ENCODE measurements at regions not wholly inside any gene's neighbourhood (a gene's known extent, or its start where the extent isn't known, plus 50 kb on each side); places are given as distances from the start of the nearest gene placed in this dataset.
A peak's percentile ranks its signal among the peaks of the same experiment; 100 is the strongest.

DNA sequence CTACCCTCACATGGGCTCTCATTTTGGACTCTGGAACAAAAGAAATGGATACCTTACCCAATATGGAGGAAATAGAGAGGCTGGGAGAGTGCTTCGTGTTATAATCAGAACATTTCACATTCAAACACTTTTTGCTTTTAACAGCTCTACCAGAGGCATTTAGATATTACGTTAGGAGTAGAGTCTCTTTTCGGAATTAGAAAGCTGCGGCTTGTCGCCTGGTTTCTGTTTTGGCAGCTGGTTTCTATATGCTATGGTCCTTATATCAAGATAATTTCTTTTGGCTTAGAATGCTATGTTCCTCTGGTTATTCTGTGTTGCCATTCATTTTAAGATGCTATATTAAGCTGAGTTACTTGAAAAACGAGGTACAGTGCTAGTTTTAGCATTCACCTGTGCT lies 392.8 kb upstream of the GALNT5 start:
- no peak overlapping the region for H2BK15ac ChIP-seq (ENCODE audit: low read depth, poor library complexity, severe bottlenecking)
- H4K91ac ChIP-seq (ENCODE audit: low read length) = no peak overlapping the region
- H2AK5ac ChIP-seq (ENCODE audit: low read length, severe bottlenecking) = no peak overlapping the region
- H3K18ac ChIP-seq (ENCODE audit: low read depth in 1 of 2, low read length in 2 of 2) = no peak overlapping the region
- no peak overlapping the region for H3K4ac ChIP-seq (ENCODE audit: low read depth in 1 of 2, low read length in 2 of 2)
- H3K23ac ChIP-seq (ENCODE audit: low read length in 2 of 2) = no peak overlapping the region
- no peaks in the 10 kb centered on the region for H3K4me1 ChIP-seq (ENCODE audit: control insufficient read depth, insufficient read depth, low read depth, low read length)
- H3K9me3 ChIP-seq (ENCODE audit: control insufficient read depth, low read length) = no peaks in the 10 kb centered on the region
- no peak for DNase-seq
- H3K9ac ChIP-seq (ENCODE audit: low read length) = no peak overlapping the region
- no peaks in the 10 kb centered on the region for H3K79me1 ChIP-seq (replicated peaks; ENCODE audit: low read length, poor library complexity, severe bottlenecking)
- no peak overlapping the region for H2BK120ac ChIP-seq (ENCODE audit: low read depth, low read length)
- WGBS = 98% methylated on average over 4 of the region's 6 CpGs
- no peaks in the 10 kb centered on the region for H3K27me3 ChIP-seq (ENCODE audit: control insufficient read depth in 1 of 2, insufficient read depth in 1 of 2, low read length in 2 of 2)
- no peaks in the 10 kb centered on the region for H3K36me3 ChIP-seq (ENCODE audit: control insufficient read depth in 1 of 2, insufficient read depth in 2 of 2, low read depth in 1 of 2, low read length in 2 of 2)
- H3K14ac ChIP-seq (ENCODE audit: low read length in 2 of 2) = no peak overlapping the region
- H2AFZ ChIP-seq (ENCODE audit: low read depth, low read length) = no peak overlapping the region
- no peak overlapping the region for H4K8ac ChIP-seq (ENCODE audit: low read length)
- H3K27ac ChIP-seq (ENCODE audit: low read length, poor library complexity, severe bottlenecking) = no peak overlapping the region
- H2BK5ac ChIP-seq (ENCODE audit: low read depth, low read length, poor library complexity, severe bottlenecking) = no peak overlapping the region
- no peak overlapping the region for H3K4me2 ChIP-seq (ENCODE audit: low read length, poor library complexity, severe bottlenecking)
- no peak overlapping the region for H3K4me3 ChIP-seq (ENCODE audit: insufficient read depth in 1 of 2, low read depth in 1 of 2, low read length in 2 of 2)
- no peak overlapping the region for H2BK12ac ChIP-seq (ENCODE audit: low read length in 2 of 2)

DNA sequence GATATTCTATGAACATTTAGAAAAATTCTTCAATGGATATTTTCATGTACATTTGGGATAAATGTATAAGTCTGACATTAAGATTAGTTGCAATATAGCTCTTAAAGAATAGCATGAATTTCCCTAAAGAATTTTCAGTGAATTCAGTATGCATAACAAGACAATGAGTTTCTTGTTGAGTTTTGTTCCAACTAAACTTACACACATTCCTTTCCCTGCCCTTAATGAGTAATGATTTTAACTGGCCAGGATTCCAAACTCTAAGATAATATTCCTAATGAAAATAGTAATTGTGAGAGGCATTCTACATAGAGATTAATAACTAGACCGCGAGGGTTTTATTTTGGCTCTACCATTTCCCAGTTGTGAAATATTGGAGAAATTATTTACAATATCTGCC lies 390.3 kb upstream of the GALNT5 start:
- Histone ChIP-seq H3K36me3 (ENCODE audit: control insufficient read depth in 1 of 2, insufficient read depth in 2 of 2, low read depth in 1 of 2, low read length in 2 of 2) (no peaks in the 10 kb centered on the region), H2BK15ac (ENCODE audit: low read depth, poor library complexity, severe bottlenecking) (no peak overlapping the region), H3K9ac (ENCODE audit: low read length) (no peak overlapping the region), H3K18ac (ENCODE audit: low read depth in 1 of 2, low read length in 2 of 2) (no peak overlapping the region), H2BK5ac (ENCODE audit: low read depth, low read length, poor library complexity, severe bottlenecking) (no peak overlapping the region), H3K27me3 (ENCODE audit: control insufficient read depth in 1 of 2, insufficient read depth in 1 of 2, low read length in 2 of 2) (no peaks in the 10 kb centered on the region), H2AK5ac (ENCODE audit: low read length, severe bottlenecking) (no peak overlapping the region), H4K8ac (ENCODE audit: low read length) (no peak overlapping the region), H3K23ac (ENCODE audit: low read length in 2 of 2) (no peak overlapping the region), H2BK120ac (ENCODE audit: low read depth, low read length) (no peak overlapping the region), H3K4me1 (ENCODE audit: control insufficient read depth, insufficient read depth, low read depth, low read length) (no peaks in the 10 kb centered on the region), H3K4me2 (ENCODE audit: low read length, poor library complexity, severe bottlenecking) (no peak overlapping the region), H3K79me1 (replicated peaks; ENCODE audit: low read length, poor library complexity, severe bottlenecking) (no peaks in the 10 kb centered on the region), H2BK12ac (ENCODE audit: low read length in 2 of 2) (no peak overlapping the region), H2AFZ (ENCODE audit: low read depth, low read length) (no peak overlapping the region), H3K9me3 (ENCODE audit: control insufficient read depth, low read length) (no peaks in the 10 kb centered on the region), H4K91ac (ENCODE audit: low read length) (no peak overlapping the region), H3K14ac (ENCODE audit: low read length in 2 of 2) (no peak overlapping the region), H3K27ac (ENCODE audit: low read length, poor library complexity, severe bottlenecking) (no peak overlapping the region), H3K4ac (ENCODE audit: low read depth in 1 of 2, low read length in 2 of 2) (no peak overlapping the region), H3K4me3 (ENCODE audit: insufficient read depth in 1 of 2, low read depth in 1 of 2, low read length in 2 of 2) (no peak overlapping the region)
- WGBS = no CpG with 5 or more reads among the region's 2 CpGs
- DNase-seq = no peak

DNA sequence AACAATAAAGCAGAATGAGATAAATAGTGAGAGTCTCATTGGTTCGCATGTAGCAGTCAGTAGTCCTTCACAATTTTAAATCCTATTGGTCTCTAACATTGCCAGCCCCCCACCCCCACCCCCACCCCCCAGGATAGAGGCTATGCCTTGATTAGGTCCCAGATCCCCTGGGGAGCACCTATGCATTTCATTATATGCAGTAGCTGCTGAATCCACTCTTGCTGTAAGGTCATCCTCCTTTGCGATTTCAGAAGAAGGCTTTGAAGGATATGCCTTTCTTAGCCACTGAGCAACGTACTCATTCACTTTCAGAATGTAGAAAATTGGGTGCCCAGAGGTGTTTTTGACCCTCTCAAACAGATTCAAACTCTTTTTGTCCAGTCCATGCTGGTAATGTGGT lies 382.8 kb upstream of the GALNT5 start:
- no peak overlapping the region for H3K4ac ChIP-seq (ENCODE audit: low read depth in 1 of 2, low read length in 2 of 2)
- no peak overlapping the region for H2AFZ ChIP-seq (ENCODE audit: low read depth, low read length)
- 54% methylated on average over 2 of the region's 3 CpGs for WGBS
- H3K14ac ChIP-seq (ENCODE audit: low read length in 2 of 2) = no peak overlapping the region
- no peak overlapping the region for H3K27ac ChIP-seq (ENCODE audit: low read length, poor library complexity, severe bottlenecking)
- no peaks in the 10 kb centered on the region for H3K9me3 ChIP-seq (ENCODE audit: control insufficient read depth, low read length)
- no peak overlapping the region for H2BK5ac ChIP-seq (ENCODE audit: low read depth, low read length, poor library complexity, severe bottlenecking)
- no peak for DNase-seq
- H3K4me1 ChIP-seq (ENCODE audit: control insufficient read depth, insufficient read depth, low read depth, low read length) = no peaks in the 10 kb centered on the region
- H4K8ac ChIP-seq (ENCODE audit: low read length) = no peak overlapping the region
- H3K27me3 ChIP-seq (ENCODE audit: control insufficient read depth in 1 of 2, insufficient read depth in 1 of 2, low read length in 2 of 2) = no peaks in the 10 kb centered on the region
- H4K91ac ChIP-seq (ENCODE audit: low read length) = no peak overlapping the region
- no peak overlapping the region for H2BK15ac ChIP-seq (ENCODE audit: low read depth, poor library complexity, severe bottlenecking)
- no peaks in the 10 kb centered on the region for H3K36me3 ChIP-seq (ENCODE audit: control insufficient read depth in 1 of 2, insufficient read depth in 2 of 2, low read depth in 1 of 2, low read length in 2 of 2)
- no peaks in the 10 kb centered on the region for H3K79me1 ChIP-seq (replicated peaks; ENCODE audit: low read length, poor library complexity, severe bottlenecking)
- H3K4me2 ChIP-seq (ENCODE audit: low read length, poor library complexity, severe bottlenecking) = no peak overlapping the region
- no peak overlapping the region for H2BK12ac ChIP-seq (ENCODE audit: low read length in 2 of 2)
- H3K4me3 ChIP-seq (ENCODE audit: insufficient read depth in 1 of 2, low read depth in 1 of 2, low read length in 2 of 2) = no peak overlapping the region
- H3K9ac ChIP-seq (ENCODE audit: low read length) = no peak overlapping the region
- no peak overlapping the region for H3K23ac ChIP-seq (ENCODE audit: low read length in 2 of 2)
- no peak overlapping the region for H2AK5ac ChIP-seq (ENCODE audit: low read length, severe bottlenecking)
- no peak overlapping the region for H3K18ac ChIP-seq (ENCODE audit: low read depth in 1 of 2, low read length in 2 of 2)
- no peak overlapping the region for H2BK120ac ChIP-seq (ENCODE audit: low read depth, low read length)

DNA sequence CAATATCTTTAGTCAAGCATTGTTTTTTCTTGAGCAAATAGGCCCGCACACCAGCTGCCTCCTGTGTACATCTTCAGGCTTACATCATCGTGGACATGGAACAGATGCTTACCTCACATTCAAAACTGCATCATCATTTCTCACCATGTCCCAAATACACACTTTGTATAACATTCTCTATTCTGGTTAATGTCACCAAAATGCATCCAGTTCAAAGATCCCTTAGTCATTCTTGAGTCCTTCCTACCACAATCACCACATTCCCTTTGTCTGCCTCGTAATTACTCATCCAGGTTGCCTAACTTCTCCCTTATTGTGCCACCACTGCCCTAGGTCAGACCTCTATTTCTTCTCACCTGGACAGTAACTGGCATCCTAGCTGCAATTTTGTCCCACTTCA lies 373.7 kb upstream of the GALNT5 start:
- Histone ChIP-seq H3K23ac (ENCODE audit: low read length in 2 of 2) (no peak overlapping the region), H3K79me1 (replicated peaks; ENCODE audit: low read length, poor library complexity, severe bottlenecking) (no peaks in the 10 kb centered on the region), H3K27me3 (ENCODE audit: control insufficient read depth in 1 of 2, insufficient read depth in 1 of 2, low read length in 2 of 2) (no peaks in the 10 kb centered on the region), H3K14ac (ENCODE audit: low read length in 2 of 2) (no peak overlapping the region), H3K9ac (ENCODE audit: low read length) (no peak overlapping the region), H2BK120ac (ENCODE audit: low read depth, low read length) (no peak overlapping the region), H3K4ac (ENCODE audit: low read depth in 1 of 2, low read length in 2 of 2) (no peak overlapping the region), H2BK5ac (ENCODE audit: low read depth, low read length, poor library complexity, severe bottlenecking) (no peak overlapping the region), H4K91ac (ENCODE audit: low read length) (no peak overlapping the region), H3K27ac (ENCODE audit: low read length, poor library complexity, severe bottlenecking) (no peak overlapping the region), H3K4me1 (ENCODE audit: control insufficient read depth, insufficient read depth, low read depth, low read length) (no peaks in the 10 kb centered on the region), H3K9me3 (ENCODE audit: control insufficient read depth, low read length) (no peaks in the 10 kb centered on the region), H4K8ac (ENCODE audit: low read length) (no peak overlapping the region), H3K18ac (ENCODE audit: low read depth in 1 of 2, low read length in 2 of 2) (no peak overlapping the region), H2BK12ac (ENCODE audit: low read length in 2 of 2) (no peak overlapping the region), H2AK5ac (ENCODE audit: low read length, severe bottlenecking) (no peak overlapping the region), H2AFZ (ENCODE audit: low read depth, low read length) (no peak overlapping the region), H3K4me3 (ENCODE audit: insufficient read depth in 1 of 2, low read depth in 1 of 2, low read length in 2 of 2) (no peak overlapping the region), H3K4me2 (ENCODE audit: low read length, poor library complexity, severe bottlenecking) (no peak overlapping the region), H2BK15ac (ENCODE audit: low read depth, poor library complexity, severe bottlenecking) (no peak overlapping the region), H3K36me3 (ENCODE audit: control insufficient read depth in 1 of 2, insufficient read depth in 2 of 2, low read depth in 1 of 2, low read length in 2 of 2) (no peaks in the 10 kb centered on the region)
- peak; percentile 35 for DNase-seq
- 82% methylated on average over 3 of the region's 3 CpGs for WGBS
